ENCODE measurements at regions not wholly inside any gene's neighbourhood (a gene's known extent, or its start where the extent isn't known, plus 50 kb on each side); places are given as distances from the start of the nearest gene placed in this dataset.
"Not testable (repeated sequence)": the region's sequence is repeated elsewhere in the genome, so short reads cannot be mapped to it uniquely, and the experiment has no call there.

- H3K36me3 ChIP-seq (ENCODE audit: control insufficient read depth in 2 of 2, extremely low read depth in 1 of 2, insufficient read depth in 2 of 2, low read length in 2 of 2) = no peaks in the 10 kb centered on the region
- H3K4me2 ChIP-seq (ENCODE audit: control insufficient read depth, extremely low read depth, insufficient read depth, low read depth, low read length) = no peak overlapping the region
- TF ChIP-seq EZH2 (IDR thresholded peaks at IDR 0.05; ENCODE audit: low read length) (no peak), CTCF (optimal IDR thresholded peaks at IDR 0.05 in 1 of 3, IDR thresholded peaks at IDR 0.05 in 1 of 3, conservative IDR thresholded peaks at IDR 0.05 in 1 of 3; ENCODE audit: extremely low read depth in 1 of 3, insufficient read depth in 2 of 3, low read length in 3 of 3) (no peak)
- H3K27me3 ChIP-seq (ENCODE audit: control insufficient read depth, extremely low read depth, insufficient read depth, low read length) = no peaks in the 10 kb centered on the region
- no peaks in the 10 kb centered on the region for H3K79me2 ChIP-seq (ENCODE audit: control insufficient read depth, insufficient read depth, low read length)
- H3K9me3 ChIP-seq (ENCODE audit: control insufficient read depth, low read depth, low read length) = no peaks in the 10 kb centered on the region
- H3K9me1 ChIP-seq (ENCODE audit: control insufficient read depth, extremely low read depth, insufficient read depth, low read length) = no peaks in the 10 kb centered on the region
- H3K4me3 ChIP-seq (ENCODE audit: control insufficient read depth in 2 of 3, extremely low read depth in 1 of 3, insufficient read depth in 2 of 3, low read depth in 1 of 3, low read length in 3 of 3) = no peak overlapping the region
- H3K9ac ChIP-seq (ENCODE audit: control insufficient read depth, extremely low read depth, insufficient read depth, low read length) = no peak overlapping the region
- no peak for FAIRE-seq
- H3K4me1 ChIP-seq (ENCODE audit: control insufficient read depth, extremely low read depth, insufficient read depth, low read length) = peaks cover 2% of the 10 kb centered on the region
- dilution Hi-C loops (cut with MboI; ENCODE audit: extremely low pct_ligation_motif_present, low sequenced_read_pairs) = no loop called here
- no peaks in the 10 kb centered on the region for H4K20me1 ChIP-seq (ENCODE audit: control insufficient read depth, extremely low read depth, insufficient read depth, low read length)
- no peak for DNase-seq (ENCODE audit: low read depth, low spot score)
- no peak overlapping the region for H2AFZ ChIP-seq (ENCODE audit: control insufficient read depth, low read length)
- H3K27ac ChIP-seq (ENCODE audit: control insufficient read depth, insufficient read depth, low read length) = no peak overlapping the region
Measured at GRCh38 chr2:189238903-189239302, 59.3 kb upstream of the COL5A2 start.

GRCh38 chr2:189243843-189244242 lies 64.3 kb upstream of the COL5A2 start:
- H2AFZ ChIP-seq (ENCODE audit: control insufficient read depth, low read length); DNase-seq (ENCODE audit: low read depth, low spot score); H3K9me3 ChIP-seq (ENCODE audit: control insufficient read depth, low read depth, low read length); H3K4me3 ChIP-seq (ENCODE audit: control insufficient read depth in 2 of 3, extremely low read depth in 1 of 3, insufficient read depth in 2 of 3, low read depth in 1 of 3, low read length in 3 of 3); H3K4me2 ChIP-seq (ENCODE audit: control insufficient read depth, extremely low read depth, insufficient read depth, low read depth, low read length); H3K9me1 ChIP-seq (ENCODE audit: control insufficient read depth, extremely low read depth, insufficient read depth, low read length); H3K36me3 ChIP-seq (ENCODE audit: control insufficient read depth in 2 of 2, extremely low read depth in 1 of 2, insufficient read depth in 2 of 2, low read length in 2 of 2); H3K4me1 ChIP-seq (ENCODE audit: control insufficient read depth, extremely low read depth, insufficient read depth, low read length); dilution Hi-C loops (cut with MboI; ENCODE audit: extremely low pct_ligation_motif_present, low sequenced_read_pairs); H3K79me2 ChIP-seq (ENCODE audit: control insufficient read depth, insufficient read depth, low read length); H3K27me3 ChIP-seq (ENCODE audit: control insufficient read depth, extremely low read depth, insufficient read depth, low read length); H3K27ac ChIP-seq (ENCODE audit: control insufficient read depth, insufficient read depth, low read length); H3K9ac ChIP-seq (ENCODE audit: control insufficient read depth, extremely low read depth, insufficient read depth, low read length); H4K20me1 ChIP-seq (ENCODE audit: control insufficient read depth, extremely low read depth, insufficient read depth, low read length); FAIRE-seq: not testable (repeated sequence)

GRCh38 chr2:189247276-189247675 lies 67.7 kb upstream of the COL5A2 start:
- Histone ChIP-seq H3K9ac (ENCODE audit: control insufficient read depth, extremely low read depth, insufficient read depth, low read length) (no peak overlapping the region), H4K20me1 (ENCODE audit: control insufficient read depth, extremely low read depth, insufficient read depth, low read length) (no peaks in the 10 kb centered on the region), H3K9me3 (ENCODE audit: control insufficient read depth, low read depth, low read length) (no peaks in the 10 kb centered on the region), H3K27ac (ENCODE audit: control insufficient read depth, insufficient read depth, low read length) (no peak overlapping the region), H3K27me3 (ENCODE audit: control insufficient read depth, extremely low read depth, insufficient read depth, low read length) (no peaks in the 10 kb centered on the region), H3K79me2 (ENCODE audit: control insufficient read depth, insufficient read depth, low read length) (no peaks in the 10 kb centered on the region), H2AFZ (ENCODE audit: control insufficient read depth, low read length) (no peak overlapping the region), H3K36me3 (ENCODE audit: control insufficient read depth in 2 of 2, extremely low read depth in 1 of 2, insufficient read depth in 2 of 2, low read length in 2 of 2) (no peaks in the 10 kb centered on the region), H3K4me3 (ENCODE audit: control insufficient read depth in 2 of 3, extremely low read depth in 1 of 3, insufficient read depth in 2 of 3, low read depth in 1 of 3, low read length in 3 of 3) (no peak overlapping the region), H3K9me1 (ENCODE audit: control insufficient read depth, extremely low read depth, insufficient read depth, low read length) (no peaks in the 10 kb centered on the region), H3K4me1 (ENCODE audit: control insufficient read depth, extremely low read depth, insufficient read depth, low read length) (no peaks in the 10 kb centered on the region), H3K4me2 (ENCODE audit: control insufficient read depth, extremely low read depth, insufficient read depth, low read depth, low read length) (no peak overlapping the region)
- dilution Hi-C loops (cut with MboI; ENCODE audit: extremely low pct_ligation_motif_present, low sequenced_read_pairs) = no loop called here
- no peak for DNase-seq (ENCODE audit: low read depth, low spot score)
- TF ChIP-seq CTCF (optimal IDR thresholded peaks at IDR 0.05 in 1 of 3, IDR thresholded peaks at IDR 0.05 in 1 of 3, conservative IDR thresholded peaks at IDR 0.05 in 1 of 3; ENCODE audit: extremely low read depth in 1 of 3, insufficient read depth in 2 of 3, low read length in 3 of 3) (no peak), EZH2 (IDR thresholded peaks at IDR 0.05; ENCODE audit: low read length) (no peak)
- no peak for FAIRE-seq

Data from keratinocyte (primary cell).